Coronary artery (tissue), 2 donors: ENCODE measurements at regions not wholly inside any gene's neighbourhood (a gene's known extent, or its start where the extent isn't known, plus 50 kb on each side); places are given as distances from the start of the nearest gene placed in this dataset.

Source experiments
- DNase-seq: peaks from one replicate; pipeline ENCODE4 v3.0.0-alpha.2; 2017; ENCODE audit warnings: low spot score
- H3K27ac ChIP-seq, 2 donors: fragments of 200-600 bp; sonication (generic); one replicate each; pipeline ENCODE4 v1.5.1; 2016 to 2019
- H3K4me3 ChIP-seq: fragments of 200-600 bp; sonication (generic); 2 replicates; pipeline ENCODE4 v1.5.1; 2016; ENCODE audit warnings: mild to moderate bottlenecking, moderate library complexity
- CTCF ChIP-seq: fragments of 200-600 bp; sonication (generic); IDR thresholded peaks from one replicate; pipeline ENCODE4 v1.5.1; 2019; ENCODE audit warnings: antibody characterized with exemption

- no peak overlapping the region for H3K27ac ChIP-seq
- TF ChIP-seq CTCF, result no peak
- DNase-seq, result peak; percentile 28
- H3K4me3 ChIP-seq, result no peak overlapping the region
Measured at GRCh38 chr12:3965046-3965445, 91.8 kb upstream of the PARP11 start.

GRCh38 chr12:3964439-3964838 lies 91.2 kb upstream of the PARP11 start:
- H3K27ac ChIP-seq, result no peak overlapping the region
- TF ChIP-seq CTCF, result no peak
- H3K4me3 ChIP-seq, result no peak overlapping the region
- no peak for DNase-seq

- no peak for DNase-seq
- no peak overlapping the region for H3K27ac ChIP-seq
- H3K4me3 ChIP-seq, result no peak overlapping the region
- no peak for TF ChIP-seq CTCF
Measured at GRCh38 chr12:3962631-3963483, 89.7 kb upstream of the PARP11 start.

- no peak for DNase-seq
- Histone ChIP-seq H3K27ac (no peak overlapping the region), H3K4me3 (no peak overlapping the region)
- TF ChIP-seq CTCF, result no peak
Measured at GRCh38 chr12:3961591-3961990, 88.4 kb upstream of the PARP11 start.

- H3K4me3 ChIP-seq, result no peak overlapping the region
- no peak for TF ChIP-seq CTCF
- H3K27ac ChIP-seq, result no peak overlapping the region
- no peak for DNase-seq
Measured at GRCh38 chr12:3959799-3960560, 86.8 kb upstream of the PARP11 start.

- H3K27ac ChIP-seq, result no peak overlapping the region
- H3K4me3 ChIP-seq, result no peak overlapping the region
- DNase-seq, result no peak
- TF ChIP-seq CTCF, result no peak
Measured at GRCh38 chr12:3958534-3958933, 85.3 kb upstream of the PARP11 start.
